Testis (tissue), 2 donors: ENCODE measurements at regions not wholly inside any gene's neighbourhood (a gene's known extent, or its start where the extent isn't known, plus 50 kb on each side); places are given as distances from the start of the nearest gene placed in this dataset.

Source experiments
- DNase-seq: peaks from one replicate; pipeline ENCODE4 v3.0.0-alpha.2; 2019
- H3K27ac ChIP-seq, 2 donors: fragments of 200-600 bp; sonication (generic); one replicate each; pipeline ENCODE4 v1.5.1; 2019
- H3K27me3 ChIP-seq: fragments of 200-600 bp; sonication (generic); one replicate; pipeline ENCODE4 v1.5.1; 2019
- H3K36me3 ChIP-seq: fragments of 200-600 bp; sonication (generic); one replicate; pipeline ENCODE4 v1.5.1; 2017; ENCODE audit warnings: low read depth; ENCODE audit errors: missing control alignments
- H3K4me1 ChIP-seq: fragments of 200-600 bp; sonication (generic); one replicate; pipeline ENCODE4 v1.5.1; 2019
- H3K4me3 ChIP-seq, 2 donors: fragments of 200-600 bp; sonication (generic); one replicate each; pipeline ENCODE4 v1.5.1; 2017 to 2019
- H3K9me3 ChIP-seq: fragments of 200-600 bp; sonication (generic); one replicate; pipeline ENCODE4 v1.5.1; 2017
- CTCF ChIP-seq, 3 experiments: fragments of 450-650 bp in 2 of 3; fragments of 200-600 bp in 1 of 3; sonication (generic) in 1 of 3; IDR thresholded peaks; one replicate each; pipeline ENCODE4 v1.5.1; 2016 to 2019; ENCODE audit warnings: antibody characterized with exemption in 3 of 3, mild to moderate bottlenecking in 2 of 3, moderate library complexity in 1 of 3
- POLR2A ChIP-seq: fragments of 450-650 bp; IDR thresholded peaks from one replicate; pipeline ENCODE4 v1.6.1; 2017; ENCODE audit warnings: antibody characterized with exemption, mild to moderate bottlenecking, moderate library complexity
- WGBS, 2 donors: methylation state at CpG; one replicate each; pipeline ENCODE4 v1.1.5; 2018; 5-methylcytosine and 5-hydroxymethylcytosine counted together
- intact Hi-C: fragments of 100-400 bp; cut with DNase I; formaldehyde crosslinking; loops from one replicate; pipeline ENCODE4 v1.15.1; 2023; ENCODE audit warnings: low total_unique reads

GRCh38 chr7:113394856-113395255, 276.5 kb upstream of the SMIM30 start:
- intact Hi-C loops, result no loop called here
- no peak overlapping the region for H3K27ac ChIP-seq
- H3K9me3 ChIP-seq, result no peaks in the 10 kb centered on the region
- H3K27me3 ChIP-seq, result no peaks in the 10 kb centered on the region
- no peaks in the 10 kb centered on the region for H3K4me1 ChIP-seq
- DNase-seq, result no peak
- WGBS, 2 donors, result 67 to 69% methylated on average over 3 of the region's 3 CpGs
- H3K36me3 ChIP-seq, result no peaks in the 10 kb centered on the region
- no peak for TF ChIP-seq POLR2A
- no peak for TF ChIP-seq CTCF (IDR thresholded peaks at IDR 0.05)
- H3K4me3 ChIP-seq, result no peak overlapping the region

GRCh38 chr7:113392841-113393540, 274.6 kb upstream of the SMIM30 start:
- no peaks in the 10 kb centered on the region for H3K36me3 ChIP-seq
- no peaks in the 10 kb centered on the region for H3K4me1 ChIP-seq
- WGBS, 2 donors, result 67% methylated on average over 2 of the region's 2 CpGs
- TF ChIP-seq POLR2A (no peak), CTCF (IDR thresholded peaks at IDR 0.05) (no peak)
- H3K9me3 ChIP-seq, result no peaks in the 10 kb centered on the region
- DNase-seq, result no peak
- no peak overlapping the region for H3K27ac ChIP-seq
- H3K4me3 ChIP-seq, result no peak overlapping the region
- intact Hi-C loops, result no loop called here
- H3K27me3 ChIP-seq, result no peaks in the 10 kb centered on the region

- Histone ChIP-seq H3K4me3 (no peak overlapping the region), H3K9me3 (no peaks in the 10 kb centered on the region), H3K27ac (no peak overlapping the region), H3K36me3 (no peaks in the 10 kb centered on the region), H3K27me3 (no peaks in the 10 kb centered on the region), H3K4me1 (no peaks in the 10 kb centered on the region)
- TF ChIP-seq CTCF (IDR thresholded peaks at IDR 0.05), result no peak
- TF ChIP-seq POLR2A, result no peak
- 55 to 64% methylated on average over 6 of the region's 6 CpGs for WGBS, 2 donors
- intact Hi-C loops, result no loop called here
- DNase-seq, result no peak
Observed at GRCh38 chr7:113392421-113392820, 274.1 kb upstream of the SMIM30 start.

- Histone ChIP-seq H3K4me3 (no peak overlapping the region), H3K27ac (no peak overlapping the region), H3K4me1 (no peaks in the 10 kb centered on the region), H3K36me3 (no peaks in the 10 kb centered on the region), H3K27me3 (no peaks in the 10 kb centered on the region), H3K9me3 (no peaks in the 10 kb centered on the region)
- 67 to 90% methylated on average over 2 of the region's 2 CpGs for WGBS, 2 donors
- no peak for DNase-seq
- no peak for TF ChIP-seq CTCF (IDR thresholded peaks at IDR 0.05)
- TF ChIP-seq POLR2A, result no peak
- intact Hi-C loops, result no loop called here
Observed at GRCh38 chr7:113389112-113389646, 270.8 kb upstream of the SMIM30 start.

- Histone ChIP-seq H3K27ac (no peak overlapping the region), H3K27me3 (no peaks in the 10 kb centered on the region), H3K4me1 (no peaks in the 10 kb centered on the region), H3K9me3 (no peaks in the 10 kb centered on the region), H3K4me3 (no peak overlapping the region), H3K36me3 (no peaks in the 10 kb centered on the region)
- no peak for DNase-seq
- TF ChIP-seq POLR2A (no peak), CTCF (IDR thresholded peaks at IDR 0.05) (no peak)
- WGBS, 2 donors, result 81 to 83% methylated on average over 3 of the region's 3 CpGs
- intact Hi-C loops, result no loop called here
Observed at GRCh38 chr7:113383638-113384037, 265.3 kb upstream of the SMIM30 start.
